ENCODE measurements at regions not wholly inside any gene's neighbourhood (a gene's known extent, or its start where the extent isn't known, plus 50 kb on each side); places are given as distances from the start of the nearest gene placed in this dataset.

GRCh38 chr5:142508591-142508990 is 177.3 kb downstream of the FGF1 start:
- no peak for DNase-seq (ENCODE audit: low read depth in 2 of 2)

- no peak for DNase-seq (ENCODE audit: low read depth in 2 of 2)
Measured at GRCh38 chr5:142507531-142508372, 178.1 kb downstream of the FGF1 start.

GRCh38 chr5:142506756-142507155 is 179.1 kb downstream of the FGF1 start:
- DNase-seq (ENCODE audit: low read depth in 2 of 2), result no peak

GRCh38 chr5:142506046-142506445 is 179.8 kb downstream of the FGF1 start:
- no peak for DNase-seq (ENCODE audit: low read depth in 2 of 2)

GRCh38 chr5:142501890-142502289 is 177.1 kb upstream of the SPRY4 start:
- DNase-seq (ENCODE audit: low read depth in 2 of 2), result no peak

- no peak for DNase-seq (ENCODE audit: low read depth in 2 of 2)
Measured at GRCh38 chr5:142500227-142500905, 175.5 kb upstream of the SPRY4 start.

- no peak for DNase-seq (ENCODE audit: low read depth in 2 of 2)
Measured at GRCh38 chr5:142499591-142500226, 174.9 kb upstream of the SPRY4 start.

GRCh38 chr5:142498298-142498697 is 173.5 kb upstream of the SPRY4 start:
- DNase-seq (ENCODE audit: low read depth in 2 of 2), result no peak

- no peak for DNase-seq (ENCODE audit: low read depth in 2 of 2)
Measured at GRCh38 chr5:142495531-142495930, 170.7 kb upstream of the SPRY4 start.

GRCh38 chr5:142493875-142494518 is 169.2 kb upstream of the SPRY4 start:
- no peak for DNase-seq (ENCODE audit: low read depth in 2 of 2)

- DNase-seq (ENCODE audit: low read depth in 2 of 2), result no peak
Measured at GRCh38 chr5:142492781-142493281, 168.0 kb upstream of the SPRY4 start.

GRCh38 chr5:142491679-142492078 is 166.9 kb upstream of the SPRY4 start:
- DNase-seq (ENCODE audit: low read depth in 2 of 2), result no peak

- no peak for DNase-seq (ENCODE audit: low read depth in 2 of 2)
Measured at GRCh38 chr5:142491270-142491669, 166.4 kb upstream of the SPRY4 start.

GRCh38 chr5:142486581-142486980 is 161.8 kb upstream of the SPRY4 start:
- DNase-seq (ENCODE audit: low read depth in 2 of 2), result no peak

GRCh38 chr5:142486020-142486419 is 161.2 kb upstream of the SPRY4 start:
- no peak for DNase-seq (ENCODE audit: low read depth in 2 of 2)

- no peak for DNase-seq (ENCODE audit: low read depth in 2 of 2)
Measured at GRCh38 chr5:142484821-142485387, 160.1 kb upstream of the SPRY4 start.

- DNase-seq (ENCODE audit: low read depth in 2 of 2), result no peak
Measured at GRCh38 chr5:142482207-142482606, 157.4 kb upstream of the SPRY4 start.

- no peak for DNase-seq (ENCODE audit: low read depth in 2 of 2)
Measured at GRCh38 chr5:142481410-142481809, 156.6 kb upstream of the SPRY4 start.

- no peak for DNase-seq (ENCODE audit: low read depth in 2 of 2)
Measured at GRCh38 chr5:142479854-142480519, 155.2 kb upstream of the SPRY4 start.

GRCh38 chr5:142479150-142479549 is 154.3 kb upstream of the SPRY4 start:
- no peak for DNase-seq (ENCODE audit: low read depth in 2 of 2)

- no peak for DNase-seq (ENCODE audit: low read depth in 2 of 2)
Measured at GRCh38 chr5:142478113-142478512, 153.3 kb upstream of the SPRY4 start.
